ENCODE measurements at regions not wholly inside any gene's neighbourhood (a gene's known extent, or its start where the extent isn't known, plus 50 kb on each side); places are given as distances from the start of the nearest gene placed in this dataset.
A peak's percentile ranks its signal among the peaks of the same experiment; 100 is the strongest.

GRCh38 chr3:167066977-167067786 is 312.9 kb downstream of the ZBBX start:
- ATAC-seq (no peak), DNase-seq (ENCODE audit: extremely low read depth in 1 of 4, low spot score in 3 of 4) (no peak), FAIRE-seq (no peak)
- Histone ChIP-seq H4K20me1 (replicated peaks; ENCODE audit: control insufficient read depth, insufficient read depth, low read length) (no peaks in the 10 kb centered on the region), H3K4me2 (ENCODE audit: insufficient read depth, low read length) (no peak overlapping the region), H3K9ac (ENCODE audit: insufficient read depth in 1 of 2, low read depth in 2 of 2, low read length in 2 of 2) (no peak overlapping the region), H3K36me3 (ENCODE audit: control insufficient read depth, insufficient read depth, low read length) (no peaks in the 10 kb centered on the region), H3K9me1 (ENCODE audit: control insufficient read depth, insufficient read depth, low read length) (no peaks in the 10 kb centered on the region), H2AFZ (ENCODE audit: low read depth, low read length) (no peak overlapping the region), H3K4me3 (no peak overlapping the region), H3K27ac (ENCODE audit: extremely low read depth, low read depth, low read length) (no peak overlapping the region), H3K27me3 (ENCODE audit: control insufficient read depth in 2 of 2, insufficient read depth in 2 of 2, low read length in 2 of 2) (no peaks in the 10 kb centered on the region), H3K9me3 (replicated peaks; ENCODE audit: control insufficient read depth, insufficient read depth, low read depth, low read length) (no peaks in the 10 kb centered on the region; the same call in 1 of the 2 replicates), H3K79me2 (ENCODE audit: control insufficient read depth, insufficient read depth, low read length) (no peaks in the 10 kb centered on the region), H3K4me1 (replicated peaks in 1 of 2; ENCODE audit: control insufficient read depth in 2 of 2, insufficient read depth in 2 of 2, low read length in 2 of 2) (no peaks in the 10 kb centered on the region)
- TF ChIP-seq TEAD4 (IDR thresholded peaks at IDR 0.05; ENCODE audit: low read length) (no peak), TEAD4 (CRISPR knock-in tag; IDR thresholded peaks at IDR 0.05; ENCODE audit: borderline replicate concordance) (no peak), NFIC (IDR thresholded peaks at IDR 0.05) (peak; percentile 25; the same call in 1 of the 2 replicates)
- WGBS (ENCODE audit: insufficient coverage, low coverage, missing lambda C conversion rate) = 1% methylated on average over 5 of the region's 5 CpGs
- ChIA-PET CTCF (ENCODE audit: low intra/inter-chr PET ratio) (no interaction called here), POLR2A (no interaction called here)
- intact Hi-C loops (cut with micrococcal nuclease) (no loop called here), in situ Hi-C loops (cut with MboI) (no loop called here)
- no TSS peak for BruUV-seq (replicated peaks)

GRCh38 chr3:167057581-167057980 is 322.5 kb downstream of the ZBBX start:
- intact Hi-C loops (cut with micrococcal nuclease) = no loop called here
- DNase-seq (ENCODE audit: extremely low read depth in 1 of 4, low spot score in 3 of 4) (no peak), ATAC-seq (no peak), FAIRE-seq (no peak)
- H3K4me2 ChIP-seq (ENCODE audit: insufficient read depth, low read length) = no peak overlapping the region
- ChIA-PET POLR2A (no interaction called here), CTCF (ENCODE audit: low intra/inter-chr PET ratio) (no interaction called here)
- no peaks in the 10 kb centered on the region for H3K9me1 ChIP-seq (ENCODE audit: control insufficient read depth, insufficient read depth, low read length)
- H3K4me3 ChIP-seq = no peak overlapping the region
- H3K27me3 ChIP-seq (ENCODE audit: control insufficient read depth in 2 of 2, insufficient read depth in 2 of 2, low read length in 2 of 2) = no peaks in the 10 kb centered on the region
- no peaks in the 10 kb centered on the region for H3K79me2 ChIP-seq (ENCODE audit: control insufficient read depth, insufficient read depth, low read length)
- TF ChIP-seq TAF7 (tag; IDR thresholded peaks at IDR 0.05) (no peak), ILF3 (IDR thresholded peaks at IDR 0.05; ENCODE audit: borderline replicate concordance) (no peak), SPI1 (IDR thresholded peaks at IDR 0.05; ENCODE audit: borderline replicate concordance, low read depth, low read length) (no peak), HMGN3 (IDR thresholded peaks at IDR 0.05; ENCODE audit: borderline replicate concordance, extremely low read depth, insufficient read length, low read depth, low read length) (no peak), ZNF830 (CRISPR knock-in tag; IDR thresholded peaks at IDR 0.05) (no peak), FOXM1 (IDR thresholded peaks at IDR 0.05; ENCODE audit: low read depth) (no peak), FOXM1 (CRISPR knock-in tag; IDR thresholded peaks at IDR 0.05; ENCODE audit: low read depth) (no peak)
- H3K4me1 ChIP-seq (replicated peaks in 1 of 2; ENCODE audit: control insufficient read depth in 2 of 2, insufficient read depth in 2 of 2, low read length in 2 of 2) = no peaks in the 10 kb centered on the region
- no peak overlapping the region for H2AFZ ChIP-seq (ENCODE audit: low read depth, low read length)
- no peak overlapping the region for H3K9ac ChIP-seq (ENCODE audit: insufficient read depth in 1 of 2, low read depth in 2 of 2, low read length in 2 of 2)
- H4K20me1 ChIP-seq (replicated peaks; ENCODE audit: control insufficient read depth, insufficient read depth, low read length) = no peaks in the 10 kb centered on the region
- 6% methylated on average over 1 of the region's 1 CpG for WGBS (ENCODE audit: insufficient coverage, low coverage, missing lambda C conversion rate)
- H3K9me3 ChIP-seq (replicated peaks; ENCODE audit: control insufficient read depth, insufficient read depth, low read depth, low read length) = no peaks in the 10 kb centered on the region; the same call in 1 of the 2 replicates
- H3K36me3 ChIP-seq (ENCODE audit: control insufficient read depth, insufficient read depth, low read length) = no peaks in the 10 kb centered on the region
- no TSS peak for BruUV-seq (replicated peaks)
- in situ Hi-C loops (cut with MboI) = no loop called here
- H3K27ac ChIP-seq (ENCODE audit: extremely low read depth, low read depth, low read length) = no peak overlapping the region

Measured in K562 (cell line).